HG03439 (cell line): ENCODE measurements at regions not wholly inside any gene's neighbourhood (a gene's known extent, or its start where the extent isn't known, plus 50 kb on each side); places are given as distances from the start of the nearest gene placed in this dataset.

Source experiments
- ATAC-seq: cut with Tn5 transposase; IDR thresholded peaks from one replicate; pipeline ENCODE4 v1.9.1; 2021; ENCODE audit warnings: mild to moderate bottlenecking, moderate library complexity; ENCODE audit not compliant: unreplicated experiment

- no peak for ATAC-seq
Measured at GRCh38 chr2:226680719-226681118, 118.9 kb downstream of the IRS1 start.

- ATAC-seq, result no peak
Measured at GRCh38 chr2:226679389-226680065, 120.1 kb downstream of the IRS1 start.

- ATAC-seq, result no peak
Measured at GRCh38 chr2:226678422-226678821, 121.2 kb downstream of the IRS1 start.

- no peak for ATAC-seq
Measured at GRCh38 chr2:226677080-226677479, 122.5 kb downstream of the IRS1 start.

- no peak for ATAC-seq
Measured at GRCh38 chr2:226676618-226677017, 123.0 kb downstream of the IRS1 start.

- no peak for ATAC-seq
Measured at GRCh38 chr2:226674123-226674522, 125.5 kb downstream of the IRS1 start.

- ATAC-seq, result no peak
Measured at GRCh38 chr2:226673314-226673723, 126.3 kb downstream of the IRS1 start.

- no peak for ATAC-seq
Measured at GRCh38 chr2:226671141-226671676, 128.4 kb downstream of the IRS1 start.

- no peak for ATAC-seq
Measured at GRCh38 chr2:226669905-226670304, 129.7 kb downstream of the IRS1 start.

GRCh38 chr2:226669249-226669648, 130.4 kb downstream of the IRS1 start:
- no peak for ATAC-seq

- ATAC-seq, result no peak
Measured at GRCh38 chr2:226667736-226668135, 131.9 kb downstream of the IRS1 start.

GRCh38 chr2:226665306-226665831, 134.3 kb downstream of the IRS1 start:
- ATAC-seq, result no peak

GRCh38 chr2:226664661-226665060, 135.0 kb downstream of the IRS1 start:
- ATAC-seq, result no peak

GRCh38 chr2:226664140-226664539, 135.5 kb downstream of the IRS1 start:
- no peak for ATAC-seq

GRCh38 chr2:226661789-226662545, 137.7 kb downstream of the IRS1 start:
- ATAC-seq, result no peak

- no peak for ATAC-seq
Measured at GRCh38 chr2:226660526-226660925, 139.1 kb downstream of the IRS1 start.

- ATAC-seq, result no peak
Measured at GRCh38 chr2:226660124-226660523, 139.5 kb downstream of the IRS1 start.

- ATAC-seq, result no peak
Measured at GRCh38 chr2:226659410-226659809, 140.2 kb downstream of the IRS1 start.

- no peak for ATAC-seq
Measured at GRCh38 chr2:226658555-226658954, 141.1 kb downstream of the IRS1 start.

- ATAC-seq, result no peak
Measured at GRCh38 chr2:226657340-226658053, 142.1 kb downstream of the IRS1 start.

- no peak for ATAC-seq
Measured at GRCh38 chr2:226656367-226656766, 143.3 kb downstream of the IRS1 start.
